ENCODE measurements at regions not wholly inside any gene's neighbourhood (a gene's known extent, or its start where the extent isn't known, plus 50 kb on each side); places are given as distances from the start of the nearest gene placed in this dataset.

DNA sequence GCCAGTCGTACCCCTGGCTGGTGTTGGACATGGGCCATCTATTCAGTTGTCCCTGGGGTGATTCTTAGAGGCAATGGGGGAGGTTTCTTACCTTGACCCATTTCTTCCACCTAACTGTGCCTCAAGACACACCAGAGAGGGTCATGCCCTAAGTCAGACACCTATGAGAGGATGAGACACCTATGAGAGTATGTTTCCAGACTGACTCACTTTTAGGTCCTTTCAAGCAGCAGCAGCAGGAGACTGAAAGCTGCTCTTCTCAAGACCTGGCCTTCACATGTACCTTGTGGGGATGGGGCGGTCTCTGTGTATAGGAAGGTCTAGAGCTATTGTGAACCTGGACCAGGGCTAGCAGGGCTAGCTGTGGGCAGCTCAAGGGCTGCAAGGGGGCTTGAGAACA is 130.1 kb downstream of the TENT4A start:
- no peaks in the 10 kb centered on the region; the same call in 2 of the 3 replicates for H3K9me3 ChIP-seq
- ATAC-seq, result no peak
- 6% methylated on average over 2 of the region's 2 CpGs for WGBS (ENCODE audit: missing lambda C conversion rate)

GRCh38 chr5:6843821-6844220 is 130.6 kb downstream of the TENT4A start:
- Histone ChIP-seq H3K4me3 (no peak overlapping the region), H3K27ac (no peak overlapping the region), H3K9me3 (no peaks in the 10 kb centered on the region; the same call in 2 of the 3 replicates), H3K4me2 (no peak overlapping the region), H3K4me1 (no peaks in the 10 kb centered on the region)
- ATAC-seq (no peak), DNase-seq (ENCODE audit: low read depth in 1 of 2, low spot score in 1 of 2) (no peak), FAIRE-seq (no peak)
- CTCF ChIA-PET, result interaction anchor here (1.4 kb wide), 1 partner anchor 29 kb away, joined by 3 read pairs; no protein-coding TSS in a partner anchor
- WGBS (ENCODE audit: missing lambda C conversion rate), result 23% methylated on average over 8 of the region's 8 CpGs
- POLR2A ChIA-PET, result no interaction called here
- TF ChIP-seq ZSCAN20 (CRISPR knock-in tag; IDR thresholded peaks at IDR 0.05) (no peak), USF2 (IDR thresholded peaks at IDR 0.05) (no peak), EHF (CRISPR knock-in tag; IDR thresholded peaks at IDR 0.05) (no peak), MAZ (IDR thresholded peaks at IDR 0.05; ENCODE audit: borderline replicate concordance, low read depth, low read length) (no peak), RFX5 (IDR thresholded peaks at IDR 0.05) (no peak), RARB (CRISPR knock-in tag; IDR thresholded peaks at IDR 0.05) (no peak), EP300 (IDR thresholded peaks at IDR 0.05) (no peak), SMC3 (IDR thresholded peaks at IDR 0.05) (no peak), KDM1A (IDR thresholded peaks at IDR 0.05; ENCODE audit: low read depth) (no peak), BCL3 (IDR thresholded peaks at IDR 0.05) (no peak), KDM5A (IDR thresholded peaks at IDR 0.05) (no peak), BHLHE40 (IDR thresholded peaks at IDR 0.05; ENCODE audit: low read depth, low read length) (no peak), RAD21 (conservative IDR thresholded peaks at IDR 0.05 in 1 of 2, IDR thresholded peaks at IDR 0.05 in 1 of 2) (no peak)

More for the DNA sequence above, 130.1 kb downstream of the TENT4A start:
- FAIRE-seq (no peak), DNase-seq (ENCODE audit: low read depth in 1 of 2, low spot score in 1 of 2) (no peak)
- ChIA-PET POLR2A (no interaction called here), CTCF (interaction anchor here (1.4 kb wide), 1 partner anchor 29 kb away, joined by 3 read pairs; no protein-coding TSS in a partner anchor)
- H3K4me1 ChIP-seq, result no peaks in the 10 kb centered on the region
- no peak overlapping the region for H3K4me3 ChIP-seq
- TF ChIP-seq TP53 (CRISPR knock-in tag; IDR thresholded peaks at IDR 0.05), result no peak
- TF ChIP-seq PBX3 (IDR thresholded peaks at IDR 0.05), result no peak
- TF ChIP-seq, protein P1, sequence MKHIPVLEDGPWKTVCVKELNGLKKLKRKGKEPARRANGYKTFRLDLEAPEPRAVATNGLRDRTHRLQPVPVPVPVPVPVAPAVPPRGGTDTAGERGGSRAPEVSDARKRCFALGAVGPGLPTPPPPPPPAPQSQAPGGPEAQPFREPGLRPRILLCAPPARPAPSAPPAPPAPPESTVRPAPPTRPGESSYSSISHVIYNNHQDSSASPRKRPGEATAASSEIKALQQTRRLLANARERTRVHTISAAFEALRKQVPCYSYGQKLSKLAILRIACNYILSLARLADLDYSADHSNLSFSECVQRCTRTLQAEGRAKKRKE (CRISPR knock-in tag; IDR thresholded peaks at IDR 0.05; ENCODE audit: low read depth), result no peak
- no peak for TF ChIP-seq SMC3 (IDR thresholded peaks at IDR 0.05)
- no peak for TF ChIP-seq MYC (IDR thresholded peaks at IDR 0.05; ENCODE audit: borderline replicate concordance, low read length)
- TF ChIP-seq USF2 (IDR thresholded peaks at IDR 0.05), result no peak
- TF ChIP-seq MAX (IDR thresholded peaks at IDR 0.05), result no peak
- no peak for TF ChIP-seq ELK1 (IDR thresholded peaks at IDR 0.05; ENCODE audit: low read depth, low read length)
- no peak for TF ChIP-seq HEYL (CRISPR knock-in tag; IDR thresholded peaks at IDR 0.05)
- TF ChIP-seq CHD2 (IDR thresholded peaks at IDR 0.05; ENCODE audit: low read length, partially characterized antibody), result no peak
- no peak for TF ChIP-seq HMGXB4 (CRISPR knock-in tag; IDR thresholded peaks at IDR 0.05; ENCODE audit: borderline replicate concordance)
- TF ChIP-seq FOSB (CRISPR knock-in tag; IDR thresholded peaks at IDR 0.05), result no peak
- TF ChIP-seq EP300 (IDR thresholded peaks at IDR 0.05), result no peak
- no peak for TF ChIP-seq MAZ (IDR thresholded peaks at IDR 0.05; ENCODE audit: borderline replicate concordance, low read depth, low read length)
- no peak overlapping the region for H3K27ac ChIP-seq
- no peak overlapping the region for H3K4me2 ChIP-seq

Data from A549 (cell line).